ENCODE measurements at regions not wholly inside any gene's neighbourhood (a gene's known extent, or its start where the extent isn't known, plus 50 kb on each side); places are given as distances from the start of the nearest gene placed in this dataset.

GRCh38 chr4:129358571-129358970 lies 262.6 kb downstream of the C4orf33 start:
- no peak for TF ChIP-seq YY1 (IDR thresholded peaks at IDR 0.05; ENCODE audit: insufficient read depth, insufficient read length)
- TF ChIP-seq SUZ12 (IDR thresholded peaks at IDR 0.05; ENCODE audit: extremely low read depth, insufficient read depth, insufficient read length) = no peak
- no peak for TF ChIP-seq ZNF274 (IDR thresholded peaks at IDR 0.05; ENCODE audit: low read depth, low read length)
